ENCODE measurements at regions not wholly inside any gene's neighbourhood (a gene's known extent, or its start where the extent isn't known, plus 50 kb on each side); places are given as distances from the start of the nearest gene placed in this dataset.

GRCh38 chr21:35212393-35213127 lies 163.5 kb upstream of the RUNX1 start:
- Mint-ChIP-seq H3K9me3 (peaks cover 5% of the 10 kb centered on the region), H3K4me1 (peaks cover 1% of the 10 kb centered on the region), H3K27ac (no peak overlapping the region), H3K27me3 (no peaks in the 10 kb centered on the region), H3K36me3 (no peaks in the 10 kb centered on the region), H3K4me3 (no peak overlapping the region)

GRCh38 chr21:35211782-35212181 lies 162.7 kb upstream of the RUNX1 start:
- H3K4me3 Mint-ChIP-seq = no peak overlapping the region
- peaks cover 1% of the 10 kb centered on the region for H3K4me1 Mint-ChIP-seq
- no peaks in the 10 kb centered on the region for H3K27me3 Mint-ChIP-seq
- H3K9me3 Mint-ChIP-seq = peaks cover 5% of the 10 kb centered on the region
- H3K27ac Mint-ChIP-seq = no peak overlapping the region
- no peaks in the 10 kb centered on the region for H3K36me3 Mint-ChIP-seq

DNA sequence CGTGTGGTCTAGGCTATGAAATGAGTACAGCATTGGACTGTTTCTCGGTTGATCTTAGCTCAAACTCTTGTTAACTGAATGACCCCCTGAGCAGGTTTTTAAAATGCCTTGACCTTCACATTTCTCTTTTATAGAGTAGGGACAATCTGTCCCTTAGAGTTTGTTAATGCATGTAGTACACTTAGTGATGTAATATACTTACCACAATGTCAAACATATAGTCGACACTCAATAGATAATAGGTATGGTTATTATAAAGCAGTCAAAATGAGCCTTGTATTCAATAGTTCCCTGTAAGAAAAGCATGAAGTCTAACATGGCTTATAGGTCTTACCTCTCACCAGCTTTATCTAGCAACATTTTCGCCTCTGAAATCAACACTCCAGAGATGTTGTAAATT lies 161.0 kb upstream of the RUNX1 start:
- H3K4me1 Mint-ChIP-seq = peaks cover 17% of the 10 kb centered on the region
- peaks cover 5% of the 10 kb centered on the region for H3K9me3 Mint-ChIP-seq
- no peak overlapping the region for H3K27ac Mint-ChIP-seq
- H3K36me3 Mint-ChIP-seq = no peaks in the 10 kb centered on the region
- H3K27me3 Mint-ChIP-seq = no peaks in the 10 kb centered on the region
- H3K4me3 Mint-ChIP-seq = no peak overlapping the region

DNA sequence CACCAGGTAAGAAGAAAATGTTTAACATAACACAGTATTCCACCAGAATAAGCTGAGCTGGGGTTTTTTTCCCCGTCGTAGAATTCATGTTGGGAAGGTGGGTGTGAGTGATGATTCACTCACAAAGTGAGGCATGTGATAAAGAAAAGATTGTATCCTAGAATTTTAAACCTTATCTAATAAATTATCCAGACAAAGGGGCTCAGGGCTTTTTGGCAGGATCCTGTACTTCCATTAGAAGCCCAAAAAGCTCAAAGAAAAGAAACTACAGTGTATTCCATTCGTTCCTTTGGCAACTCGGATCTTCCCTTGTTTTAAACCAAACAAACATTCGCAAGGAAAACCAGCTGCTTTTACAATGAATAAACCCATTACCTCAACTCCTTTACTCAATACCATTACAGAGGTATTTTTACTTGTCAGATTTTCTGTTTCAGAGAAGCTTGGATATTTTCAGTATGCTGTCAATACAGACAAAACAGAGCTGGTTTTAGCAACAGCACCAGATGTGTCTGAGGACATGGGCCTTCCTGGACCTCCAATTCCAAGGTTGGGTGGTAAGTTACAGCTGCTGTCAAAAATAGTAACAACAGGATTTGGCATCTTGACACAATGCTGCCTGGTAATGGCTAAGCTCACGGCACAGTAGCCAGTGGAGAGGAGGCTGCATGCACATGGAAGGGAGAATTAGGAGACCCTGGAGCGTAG lies 159.9 kb upstream of the RUNX1 start:
- Mint-ChIP-seq H3K4me3 (no peak overlapping the region), H3K36me3 (no peaks in the 10 kb centered on the region), H3K27me3 (no peaks in the 10 kb centered on the region), H3K27ac (no peak overlapping the region), H3K4me1 (peaks cover 28% of the 10 kb centered on the region), H3K9me3 (peaks cover 5% of the 10 kb centered on the region)

DNA sequence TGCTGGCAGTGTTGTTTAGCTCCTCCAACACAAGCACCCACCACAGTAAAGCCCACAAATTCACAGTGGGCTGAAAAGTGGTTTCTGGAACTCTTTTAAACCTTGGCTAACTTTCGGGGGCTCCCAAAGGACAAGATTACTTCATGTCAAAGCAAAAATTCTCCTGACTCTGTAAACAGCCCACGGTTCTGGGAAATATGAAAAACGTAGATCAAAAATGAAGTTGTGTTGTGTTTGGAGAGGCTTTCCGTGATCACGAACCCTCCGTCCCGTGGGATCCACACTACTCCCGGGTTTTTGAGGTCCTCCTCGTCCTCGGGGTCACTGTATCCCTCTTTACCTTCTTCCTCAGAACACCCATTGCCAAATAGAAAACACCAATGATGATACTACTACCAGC lies 159.0 kb upstream of the RUNX1 start:
- Mint-ChIP-seq H3K4me3 (no peak overlapping the region), H3K36me3 (no peaks in the 10 kb centered on the region), H3K27ac (no peak overlapping the region), H3K9me3 (peaks cover 5% of the 10 kb centered on the region), H3K27me3 (no peaks in the 10 kb centered on the region), H3K4me1 (peaks cover 35% of the 10 kb centered on the region)

GRCh38 chr21:35207322-35207721 lies 158.2 kb upstream of the RUNX1 start:
- H3K4me1 Mint-ChIP-seq = peaks cover 35% of the 10 kb centered on the region
- H3K27me3 Mint-ChIP-seq = no peaks in the 10 kb centered on the region
- H3K4me3 Mint-ChIP-seq = no peak overlapping the region
- no peaks in the 10 kb centered on the region for H3K36me3 Mint-ChIP-seq
- peaks cover 5% of the 10 kb centered on the region for H3K9me3 Mint-ChIP-seq
- H3K27ac Mint-ChIP-seq = no peak overlapping the region

DNA sequence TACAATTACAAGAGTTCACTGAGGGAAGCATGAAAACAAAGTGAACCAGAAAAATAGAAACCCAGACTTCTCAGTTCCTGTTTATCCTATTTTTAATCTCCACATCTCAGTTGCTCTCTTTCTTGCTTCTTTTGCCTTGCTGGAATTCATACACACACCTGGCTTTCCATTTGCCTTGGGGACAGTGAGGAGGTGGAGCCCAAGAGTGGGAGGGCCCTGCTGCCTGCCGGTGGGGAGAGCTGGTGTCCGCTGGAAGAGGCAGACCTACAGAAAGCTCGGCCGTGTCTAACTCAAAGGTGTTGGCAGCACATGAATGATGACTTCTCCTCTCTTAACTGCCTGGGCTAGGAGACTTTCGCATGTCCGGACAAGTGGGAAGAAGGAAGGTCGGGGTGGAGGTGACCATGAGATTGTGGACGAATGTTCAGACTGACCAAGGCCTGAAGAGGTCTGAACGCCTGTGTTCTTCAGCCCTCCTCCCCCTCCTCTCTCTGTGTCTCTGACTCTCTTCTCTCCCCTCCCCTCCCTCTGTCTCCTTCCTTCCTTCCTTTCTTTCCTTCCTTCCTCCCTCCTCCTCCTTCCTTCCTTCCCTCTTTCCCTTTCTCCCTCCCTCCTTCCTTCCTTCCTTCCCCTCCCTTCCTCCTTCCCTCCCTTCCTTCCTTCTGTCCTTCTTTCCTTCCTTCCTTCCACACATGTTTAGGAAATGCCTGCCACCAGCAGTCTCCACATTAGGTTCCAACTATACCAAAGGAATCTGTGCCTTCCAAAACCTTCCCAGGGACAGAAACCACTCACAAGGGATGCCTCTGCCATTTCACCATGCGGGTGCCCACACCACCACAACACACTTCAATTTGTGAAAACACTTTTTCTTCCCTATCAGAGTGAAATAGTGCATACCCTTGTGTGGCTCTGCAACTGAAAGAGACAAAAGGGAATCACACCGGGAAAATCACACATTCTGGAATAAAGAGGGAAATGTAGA lies 157.3 kb upstream of the RUNX1 start:
- peak overlapping the region; percentile 7 for H3K4me3 Mint-ChIP-seq
- H3K4me1 Mint-ChIP-seq = peaks cover 35% of the 10 kb centered on the region
- H3K27ac Mint-ChIP-seq = peak overlapping the region; percentile 65
- H3K9me3 Mint-ChIP-seq = peaks cover 5% of the 10 kb centered on the region
- H3K27me3 Mint-ChIP-seq = no peaks in the 10 kb centered on the region
- no peaks in the 10 kb centered on the region for H3K36me3 Mint-ChIP-seq

DNA sequence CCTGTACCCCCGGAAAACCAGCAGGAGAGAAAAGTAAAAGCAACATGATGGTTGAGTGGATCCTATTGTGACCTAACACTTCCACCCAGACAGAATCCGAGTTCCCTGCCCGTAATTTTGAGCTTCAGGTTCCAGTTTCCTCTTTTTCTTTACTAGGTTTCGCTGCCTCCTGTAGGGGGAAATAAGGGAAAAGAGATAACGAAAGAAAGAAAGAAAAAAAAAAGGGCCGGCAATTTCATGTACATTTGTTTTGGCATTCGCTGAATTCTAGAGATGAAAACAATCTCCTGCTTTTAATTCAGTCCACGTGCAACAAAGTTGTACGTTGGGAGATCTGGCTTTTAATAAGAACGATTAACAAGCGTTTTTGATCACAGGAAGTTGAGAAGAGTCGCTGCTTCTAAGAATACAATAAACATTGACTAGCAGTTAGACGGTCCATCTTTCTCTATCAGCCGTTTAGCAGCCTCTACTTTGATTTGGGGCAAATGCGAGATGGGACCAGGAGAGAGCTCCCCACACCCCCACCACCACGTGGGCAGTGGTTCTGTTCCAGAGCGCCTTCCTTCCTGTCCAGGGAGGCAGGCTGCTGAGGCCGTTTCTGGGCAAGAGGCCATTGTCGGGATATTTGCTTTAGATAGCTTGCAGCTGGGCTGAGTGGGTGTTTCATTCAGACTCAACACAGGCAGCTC lies 155.9 kb upstream of the RUNX1 start:
- H3K36me3 Mint-ChIP-seq = no peaks in the 10 kb centered on the region
- H3K27me3 Mint-ChIP-seq = no peaks in the 10 kb centered on the region
- peaks cover 35% of the 10 kb centered on the region for H3K4me1 Mint-ChIP-seq
- H3K4me3 Mint-ChIP-seq = peak overlapping the region; percentile 89
- peak overlapping the region; percentile 90 for H3K27ac Mint-ChIP-seq
- H3K9me3 Mint-ChIP-seq = peaks cover 5% of the 10 kb centered on the region

DNA sequence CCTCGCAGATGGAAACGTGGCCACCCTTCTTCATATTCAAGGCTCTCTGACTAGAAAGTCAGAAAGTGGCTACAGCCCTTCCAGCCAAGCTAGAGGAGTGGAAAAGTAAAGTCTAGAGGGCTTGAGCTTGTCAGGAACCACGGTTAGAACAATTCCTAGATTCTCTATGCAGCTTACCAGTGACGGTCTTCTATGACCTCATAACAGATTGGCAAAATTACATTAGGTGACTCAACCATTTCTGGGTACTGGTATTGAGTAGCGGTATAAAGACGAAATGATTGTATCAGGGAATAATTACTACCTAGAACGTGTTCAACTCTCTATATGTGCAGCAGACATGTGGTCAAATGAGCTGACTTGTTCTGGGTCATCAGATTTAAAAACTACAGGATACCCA lies 155.0 kb upstream of the RUNX1 start:
- H3K9me3 Mint-ChIP-seq = peaks cover under 1% of the 10 kb centered on the region
- H3K27me3 Mint-ChIP-seq = no peaks in the 10 kb centered on the region
- H3K27ac Mint-ChIP-seq = no peak overlapping the region
- H3K4me1 Mint-ChIP-seq = peaks cover 35% of the 10 kb centered on the region
- no peaks in the 10 kb centered on the region for H3K36me3 Mint-ChIP-seq
- no peak overlapping the region for H3K4me3 Mint-ChIP-seq

GRCh38 chr21:35203093-35203977 lies 154.2 kb upstream of the RUNX1 start:
- no peaks in the 10 kb centered on the region for H3K27me3 Mint-ChIP-seq
- peaks cover 37% of the 10 kb centered on the region for H3K4me1 Mint-ChIP-seq
- H3K9me3 Mint-ChIP-seq = peaks cover 3% of the 10 kb centered on the region
- H3K4me3 Mint-ChIP-seq = no peak overlapping the region
- no peak overlapping the region for H3K27ac Mint-ChIP-seq
- H3K36me3 Mint-ChIP-seq = no peaks in the 10 kb centered on the region

DNA sequence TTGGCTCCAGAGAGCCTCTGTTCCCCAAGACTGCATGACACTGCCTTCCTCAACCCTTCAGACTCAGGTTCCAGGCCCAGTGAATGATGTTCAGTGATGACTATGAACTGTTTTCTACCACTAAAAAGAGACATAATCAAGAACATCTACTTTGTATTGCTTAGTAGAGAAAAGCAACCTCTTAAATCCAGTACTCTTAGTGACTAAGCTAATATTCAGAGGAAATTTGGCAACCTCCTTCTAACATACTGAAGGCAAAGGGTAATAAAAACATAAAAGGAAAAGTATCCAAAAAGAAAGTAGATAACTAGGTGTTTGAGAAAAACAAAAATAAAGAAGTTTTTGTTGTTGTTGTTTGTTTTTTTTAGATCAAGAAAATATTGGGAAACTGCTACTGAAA lies 153.3 kb upstream of the RUNX1 start:
- no peaks in the 10 kb centered on the region for H3K27me3 Mint-ChIP-seq
- H3K27ac Mint-ChIP-seq = no peak overlapping the region
- peaks cover 45% of the 10 kb centered on the region for H3K4me1 Mint-ChIP-seq
- peaks cover 5% of the 10 kb centered on the region for H3K9me3 Mint-ChIP-seq
- H3K36me3 Mint-ChIP-seq = no peaks in the 10 kb centered on the region
- H3K4me3 Mint-ChIP-seq = no peak overlapping the region

DNA sequence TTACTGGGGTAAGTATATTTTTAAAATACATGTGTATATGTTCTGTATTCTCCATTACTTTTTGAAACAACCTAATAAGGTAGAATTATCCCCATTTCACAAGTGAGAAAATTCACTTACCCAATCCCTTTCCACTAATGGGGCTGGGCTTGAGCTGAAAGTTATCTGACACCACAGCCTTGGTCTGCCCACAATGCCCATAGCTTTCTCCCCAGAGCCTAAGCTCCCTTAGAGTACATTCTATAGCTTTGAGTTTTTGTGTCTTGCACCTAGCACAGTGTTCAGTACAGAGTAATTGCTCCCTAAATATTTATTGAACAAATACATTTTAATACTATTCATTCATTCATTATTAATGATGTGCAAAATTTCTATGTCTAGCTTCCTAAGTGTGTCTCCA lies 152.7 kb upstream of the RUNX1 start:
- peaks cover 44% of the 10 kb centered on the region for H3K4me1 Mint-ChIP-seq
- no peaks in the 10 kb centered on the region for H3K27me3 Mint-ChIP-seq
- no peaks in the 10 kb centered on the region for H3K36me3 Mint-ChIP-seq
- no peak overlapping the region for H3K27ac Mint-ChIP-seq
- H3K9me3 Mint-ChIP-seq = peaks cover 5% of the 10 kb centered on the region
- H3K4me3 Mint-ChIP-seq = no peak overlapping the region

DNA sequence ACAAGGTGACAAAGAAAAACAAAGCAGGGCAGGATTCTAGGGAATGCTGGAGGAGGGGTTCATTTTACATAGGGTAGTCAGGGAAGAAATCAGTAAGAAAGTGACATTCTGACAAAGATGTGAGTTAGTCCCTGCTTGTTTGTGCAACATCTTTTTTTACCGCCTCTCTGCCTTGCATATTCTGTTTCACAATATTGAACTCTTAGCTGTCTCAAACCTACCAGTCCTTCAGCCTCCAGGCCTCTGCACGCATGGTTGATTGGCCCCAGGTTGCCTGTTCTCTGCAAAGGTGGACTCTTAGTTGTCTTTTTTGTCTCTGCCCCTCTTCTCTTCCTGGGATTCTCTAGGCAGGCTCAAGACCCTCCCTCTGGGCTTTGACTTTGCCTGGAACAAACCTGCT lies 152.2 kb upstream of the RUNX1 start:
- H3K27ac Mint-ChIP-seq = no peak overlapping the region
- H3K4me1 Mint-ChIP-seq = peaks cover 39% of the 10 kb centered on the region
- H3K27me3 Mint-ChIP-seq = no peaks in the 10 kb centered on the region
- H3K9me3 Mint-ChIP-seq = peaks cover 5% of the 10 kb centered on the region
- no peak overlapping the region for H3K4me3 Mint-ChIP-seq
- H3K36me3 Mint-ChIP-seq = no peaks in the 10 kb centered on the region

GRCh38 chr21:35199733-35200015 lies 150.6 kb upstream of the RUNX1 start:
- Mint-ChIP-seq H3K27ac (no peak overlapping the region), H3K9me3 (peaks cover 5% of the 10 kb centered on the region), H3K4me3 (no peak overlapping the region), H3K4me1 (peaks cover 24% of the 10 kb centered on the region), H3K27me3 (no peaks in the 10 kb centered on the region), H3K36me3 (no peaks in the 10 kb centered on the region)

All from activated naive CD4-positive, alpha-beta T cell treated with anti-CD3 and anti-CD28 coated beads, Interleukin-2, amount 50 U/mL, for 24 hours (primary cell).